ENCODE measurements at regions not wholly inside any gene's neighbourhood (a gene's known extent, or its start where the extent isn't known, plus 50 kb on each side); places are given as distances from the start of the nearest gene placed in this dataset.
A peak's percentile ranks its signal among the peaks of the same experiment; 100 is the strongest.

DNA sequence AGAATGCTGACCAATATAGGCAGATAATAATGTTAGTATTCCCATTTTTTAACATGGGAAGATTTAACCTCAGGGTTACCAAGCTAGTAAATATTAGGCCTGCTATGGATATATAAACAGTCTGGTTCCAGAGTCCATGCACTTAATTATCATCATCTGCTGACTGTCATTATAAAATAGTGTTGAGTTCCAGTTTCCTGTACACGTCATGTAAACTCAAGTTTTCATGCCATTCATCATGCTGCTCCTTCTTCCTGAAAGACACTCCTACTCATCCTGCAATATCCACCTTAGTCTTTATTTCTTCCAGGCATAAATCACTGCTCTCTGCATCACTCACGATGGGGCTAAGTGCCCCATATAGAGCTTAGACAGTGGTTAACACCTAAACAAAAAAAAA lies 420.8 kb upstream of the SPHKAP start:
- H3K36me3 ChIP-seq (ENCODE audit: control insufficient read depth, insufficient read depth, low read length): no peaks in the 10 kb centered on the region
- no peaks in the 10 kb centered on the region for H3K9me3 ChIP-seq (ENCODE audit: control insufficient read depth, low read depth, low read length)
- peak in 1 of 2 donors; percentile 18 for DNase-seq
- no peaks in the 10 kb centered on the region for H3K4me1 ChIP-seq (ENCODE audit: control insufficient read depth, insufficient read depth, low read length)
- H3K4me3 ChIP-seq (ENCODE audit: low read length): no peak overlapping the region
- H3K27ac ChIP-seq (ENCODE audit: low read length): no peak overlapping the region
- 20% methylated on average over 1 of the region's 2 CpGs for WGBS (ENCODE audit: insufficient coverage, low lambda C conversion rate)
- no peaks in the 10 kb centered on the region for H3K27me3 ChIP-seq (ENCODE audit: control insufficient read depth, insufficient read depth, low read length)

GRCh38 chr2:228600265-228600664 lies 418.8 kb upstream of the SPHKAP start:
- H3K4me3 ChIP-seq (ENCODE audit: low read length): no peak overlapping the region
- no peaks in the 10 kb centered on the region for H3K9me3 ChIP-seq (ENCODE audit: control insufficient read depth, low read depth, low read length)
- H3K36me3 ChIP-seq (ENCODE audit: control insufficient read depth, insufficient read depth, low read length): no peaks in the 10 kb centered on the region
- no peak overlapping the region for H3K27ac ChIP-seq (ENCODE audit: low read length)
- 100% methylated on average over 1 of the region's 2 CpGs for WGBS (ENCODE audit: insufficient coverage, low lambda C conversion rate)
- H3K4me1 ChIP-seq (ENCODE audit: control insufficient read depth, insufficient read depth, low read length): no peaks in the 10 kb centered on the region
- no peak for DNase-seq
- no peaks in the 10 kb centered on the region for H3K27me3 ChIP-seq (ENCODE audit: control insufficient read depth, insufficient read depth, low read length)

DNA sequence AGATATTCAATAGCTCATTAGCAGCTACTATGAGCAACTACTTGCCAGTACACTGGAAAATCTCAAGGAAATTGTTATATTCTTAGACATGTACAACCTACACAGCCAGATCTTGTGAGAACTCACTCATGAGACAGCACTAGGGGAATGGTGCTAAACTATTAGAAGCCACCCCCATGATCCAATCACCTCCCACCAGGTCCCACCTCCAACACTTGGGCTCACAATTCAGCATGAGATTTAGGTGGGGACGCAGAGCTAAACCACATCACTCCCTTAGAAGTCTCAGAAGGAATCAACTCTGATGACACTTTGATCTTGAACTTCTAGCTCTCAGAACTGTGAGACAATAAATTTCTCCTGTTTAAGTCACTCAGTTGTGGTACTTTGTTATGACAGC lies 418.3 kb upstream of the SPHKAP start:
- Histone ChIP-seq H3K4me3 (ENCODE audit: low read length) (no peak overlapping the region), H3K36me3 (ENCODE audit: control insufficient read depth, insufficient read depth, low read length) (no peaks in the 10 kb centered on the region), H3K27me3 (ENCODE audit: control insufficient read depth, insufficient read depth, low read length) (no peaks in the 10 kb centered on the region), H3K9me3 (ENCODE audit: control insufficient read depth, low read depth, low read length) (no peaks in the 10 kb centered on the region), H3K4me1 (ENCODE audit: control insufficient read depth, insufficient read depth, low read length) (no peaks in the 10 kb centered on the region), H3K27ac (ENCODE audit: low read length) (no peak overlapping the region)
- no peak for DNase-seq
- WGBS (ENCODE audit: insufficient coverage, low lambda C conversion rate): no CpG with 5 or more reads among the region's 1 CpG

GRCh38 chr2:228599297-228599696 lies 417.8 kb upstream of the SPHKAP start:
- DNase-seq: no peak
- H3K27ac ChIP-seq (ENCODE audit: low read length): no peak overlapping the region
- no peaks in the 10 kb centered on the region for H3K36me3 ChIP-seq (ENCODE audit: control insufficient read depth, insufficient read depth, low read length)
- H3K4me3 ChIP-seq (ENCODE audit: low read length): no peak overlapping the region
- no peaks in the 10 kb centered on the region for H3K27me3 ChIP-seq (ENCODE audit: control insufficient read depth, insufficient read depth, low read length)
- WGBS (ENCODE audit: insufficient coverage, low lambda C conversion rate): 73% methylated on average over 3 of the region's 5 CpGs
- no peaks in the 10 kb centered on the region for H3K9me3 ChIP-seq (ENCODE audit: control insufficient read depth, low read depth, low read length)
- H3K4me1 ChIP-seq (ENCODE audit: control insufficient read depth, insufficient read depth, low read length): no peaks in the 10 kb centered on the region

DNA sequence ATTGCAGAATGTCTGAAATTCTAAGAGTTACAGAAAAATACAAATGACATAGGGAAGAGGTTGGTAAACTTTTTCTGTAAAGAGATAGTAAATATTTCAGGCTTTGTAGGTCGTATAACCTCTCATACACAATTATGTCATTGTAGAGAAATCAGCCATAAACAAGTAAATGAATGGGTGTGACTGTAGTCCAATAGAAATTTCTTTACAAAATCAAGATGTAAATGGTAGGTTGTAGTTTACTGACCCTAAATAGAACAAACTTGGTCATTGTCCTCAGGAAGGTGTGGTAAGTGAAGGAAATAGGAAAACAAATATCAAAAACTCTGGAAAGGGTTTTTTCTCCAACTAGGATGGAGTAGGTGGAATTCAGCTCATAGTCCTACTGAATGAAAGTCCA lies 415.5 kb upstream of the SPHKAP start:
- WGBS (ENCODE audit: insufficient coverage, low lambda C conversion rate): no CpG with 5 or more reads among the region's 1 CpG
- Histone ChIP-seq H3K9me3 (ENCODE audit: control insufficient read depth, low read depth, low read length) (no peaks in the 10 kb centered on the region), H3K27ac (ENCODE audit: low read length) (no peak overlapping the region), H3K4me1 (ENCODE audit: control insufficient read depth, insufficient read depth, low read length) (no peaks in the 10 kb centered on the region), H3K27me3 (ENCODE audit: control insufficient read depth, insufficient read depth, low read length) (no peaks in the 10 kb centered on the region), H3K4me3 (ENCODE audit: low read length) (no peak overlapping the region), H3K36me3 (ENCODE audit: control insufficient read depth, insufficient read depth, low read length) (no peaks in the 10 kb centered on the region)
- no peak for DNase-seq

- H3K9me3 ChIP-seq (ENCODE audit: control insufficient read depth, low read depth, low read length): no peaks in the 10 kb centered on the region
- H3K4me3 ChIP-seq (ENCODE audit: low read length): no peak overlapping the region
- no peaks in the 10 kb centered on the region for H3K4me1 ChIP-seq (ENCODE audit: control insufficient read depth, insufficient read depth, low read length)
- no peaks in the 10 kb centered on the region for H3K27me3 ChIP-seq (ENCODE audit: control insufficient read depth, insufficient read depth, low read length)
- H3K27ac ChIP-seq (ENCODE audit: low read length): no peak overlapping the region
- WGBS (ENCODE audit: insufficient coverage, low lambda C conversion rate): 6% methylated on average over 2 of the region's 2 CpGs
- peak in 1 of 2 donors; percentile 31 for DNase-seq
- H3K36me3 ChIP-seq (ENCODE audit: control insufficient read depth, insufficient read depth, low read length): no peaks in the 10 kb centered on the region
Measured at GRCh38 chr2:228594012-228594411, 412.5 kb upstream of the SPHKAP start.

GRCh38 chr2:228592925-228593324 lies 411.4 kb upstream of the SPHKAP start:
- Histone ChIP-seq H3K27ac (ENCODE audit: low read length) (no peak overlapping the region), H3K4me3 (ENCODE audit: low read length) (no peak overlapping the region), H3K36me3 (ENCODE audit: control insufficient read depth, insufficient read depth, low read length) (no peaks in the 10 kb centered on the region), H3K27me3 (ENCODE audit: control insufficient read depth, insufficient read depth, low read length) (no peaks in the 10 kb centered on the region), H3K9me3 (ENCODE audit: control insufficient read depth, low read depth, low read length) (no peaks in the 10 kb centered on the region), H3K4me1 (ENCODE audit: control insufficient read depth, insufficient read depth, low read length) (no peaks in the 10 kb centered on the region)
- WGBS (ENCODE audit: insufficient coverage, low lambda C conversion rate): 61% methylated on average over 3 of the region's 4 CpGs
- no peak for DNase-seq

DNA sequence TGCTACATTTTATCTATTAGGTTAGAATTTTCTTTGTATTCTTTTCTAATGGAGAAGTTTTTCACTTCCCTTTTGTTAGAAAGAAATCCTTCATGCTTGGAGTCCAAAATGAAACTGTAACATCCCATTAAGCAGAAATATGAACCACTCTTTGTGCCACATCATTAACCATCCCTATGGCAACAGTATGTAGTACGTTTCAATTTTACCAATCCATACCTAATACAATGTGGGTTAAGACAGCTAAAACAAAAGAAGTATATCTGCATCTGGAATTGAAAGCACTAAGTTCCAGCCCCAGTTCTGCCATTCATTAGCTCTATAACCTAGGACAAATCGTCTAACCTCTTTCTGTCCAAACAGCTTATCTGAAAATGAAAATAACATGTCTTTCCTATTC lies 409.2 kb upstream of the SPHKAP start:
- no peak for DNase-seq
- 100% methylated on average over 1 of the region's 2 CpGs for WGBS (ENCODE audit: insufficient coverage, low lambda C conversion rate)
- H3K9me3 ChIP-seq (ENCODE audit: control insufficient read depth, low read depth, low read length): no peaks in the 10 kb centered on the region

DNA sequence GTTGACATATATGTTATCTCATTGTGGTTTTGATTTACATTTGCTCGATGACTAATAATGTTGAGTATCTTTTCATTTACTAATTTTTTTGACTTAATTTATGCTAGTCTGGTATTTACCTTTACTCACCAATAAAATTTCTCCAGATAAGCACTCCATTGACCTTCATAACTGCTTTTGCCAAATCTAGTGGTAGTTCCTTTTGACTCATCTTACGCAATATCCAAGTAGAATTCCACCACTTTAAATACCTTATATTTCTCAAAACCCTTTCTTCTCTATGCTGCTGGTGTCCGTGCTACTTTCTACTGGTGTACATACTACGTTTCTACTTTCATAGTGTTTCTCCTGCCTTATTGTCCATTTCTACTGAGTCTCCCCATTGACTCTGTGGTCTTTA lies 407.6 kb upstream of the SPHKAP start:
- no peaks in the 10 kb centered on the region for H3K9me3 ChIP-seq (ENCODE audit: control insufficient read depth, low read depth, low read length)
- DNase-seq: no peak
- no peaks in the 10 kb centered on the region for H3K36me3 ChIP-seq (ENCODE audit: control insufficient read depth, insufficient read depth, low read length)
- H3K4me3 ChIP-seq (ENCODE audit: low read length): no peak overlapping the region
- H3K27ac ChIP-seq (ENCODE audit: low read length): no peak overlapping the region
- no peaks in the 10 kb centered on the region for H3K4me1 ChIP-seq (ENCODE audit: control insufficient read depth, insufficient read depth, low read length)
- 75% methylated on average over 4 of the region's 4 CpGs for WGBS (ENCODE audit: insufficient coverage, low lambda C conversion rate)
- H3K27me3 ChIP-seq (ENCODE audit: control insufficient read depth, insufficient read depth, low read length): no peaks in the 10 kb centered on the region

More for the DNA sequence above, 409.2 kb upstream of the SPHKAP start:
- Histone ChIP-seq H3K27me3 (ENCODE audit: control insufficient read depth, insufficient read depth, low read length) (no peaks in the 10 kb centered on the region), H3K4me1 (ENCODE audit: control insufficient read depth, insufficient read depth, low read length) (no peaks in the 10 kb centered on the region), H3K36me3 (ENCODE audit: control insufficient read depth, insufficient read depth, low read length) (no peaks in the 10 kb centered on the region), H3K27ac (ENCODE audit: low read length) (no peak overlapping the region), H3K4me3 (ENCODE audit: low read length) (no peak overlapping the region)

- Histone ChIP-seq H3K4me1 (ENCODE audit: control insufficient read depth, insufficient read depth, low read length) (no peaks in the 10 kb centered on the region), H3K9me3 (ENCODE audit: control insufficient read depth, low read depth, low read length) (no peaks in the 10 kb centered on the region), H3K27me3 (ENCODE audit: control insufficient read depth, insufficient read depth, low read length) (no peaks in the 10 kb centered on the region), H3K27ac (ENCODE audit: low read length) (no peak overlapping the region), H3K36me3 (ENCODE audit: control insufficient read depth, insufficient read depth, low read length) (no peaks in the 10 kb centered on the region), H3K4me3 (ENCODE audit: low read length) (no peak overlapping the region)
- no peak for DNase-seq
Measured at GRCh38 chr2:228581731-228582130, 400.2 kb upstream of the SPHKAP start.

DNA sequence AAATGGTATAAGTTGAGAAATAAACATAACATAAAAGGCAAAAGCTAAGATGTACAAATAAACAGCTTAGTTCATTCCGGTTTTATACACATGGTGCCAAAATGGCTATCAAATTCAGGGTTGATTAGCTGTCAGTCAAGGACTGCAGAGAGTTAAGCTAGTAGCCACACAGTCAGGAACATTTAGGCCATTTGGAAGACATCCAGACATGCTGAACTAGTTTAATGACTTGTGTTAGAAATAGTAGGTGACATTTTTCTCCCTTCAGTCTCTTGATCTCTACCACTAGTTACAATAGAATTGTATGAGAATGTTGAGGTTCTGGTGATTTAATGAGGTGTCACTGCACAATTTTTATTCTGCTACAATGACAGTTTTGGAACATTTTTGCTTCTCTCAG lies 394.4 kb upstream of the SPHKAP start:
- DNase-seq: no peak
- Histone ChIP-seq H3K36me3 (ENCODE audit: control insufficient read depth, insufficient read depth, low read length) (no peaks in the 10 kb centered on the region), H3K4me1 (ENCODE audit: control insufficient read depth, insufficient read depth, low read length) (no peaks in the 10 kb centered on the region), H3K4me3 (ENCODE audit: low read length) (no peak overlapping the region), H3K9me3 (ENCODE audit: control insufficient read depth, low read depth, low read length) (no peaks in the 10 kb centered on the region), H3K27ac (ENCODE audit: low read length) (no peak overlapping the region), H3K27me3 (ENCODE audit: control insufficient read depth, insufficient read depth, low read length) (no peaks in the 10 kb centered on the region)
- WGBS (ENCODE audit: insufficient coverage, low lambda C conversion rate): no CpG with 5 or more reads among the region's 1 CpG
